ENCODE measurements at regions not wholly inside any gene's neighbourhood (a gene's known extent, or its start where the extent isn't known, plus 50 kb on each side); places are given as distances from the start of the nearest gene placed in this dataset.

DNA sequence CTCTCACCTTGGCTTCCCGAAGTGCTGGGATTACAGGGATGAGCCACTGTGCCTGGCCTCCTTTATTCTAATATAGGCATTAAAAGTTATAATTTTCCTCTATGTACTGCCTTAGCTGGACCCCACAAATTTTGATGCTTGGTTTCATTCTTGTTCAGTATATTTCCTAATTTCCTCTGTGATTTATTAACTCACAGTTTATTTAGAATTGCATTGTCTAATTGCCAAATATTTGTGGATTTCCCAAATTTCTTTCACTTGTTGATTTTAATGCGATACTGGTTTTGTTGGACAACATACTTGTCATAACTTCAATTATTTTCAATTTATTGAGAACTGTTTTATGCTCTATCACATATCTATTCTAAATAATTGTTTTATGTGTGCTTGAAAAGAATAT lies 366.0 kb downstream of the OMA1 start:
- TF ChIP-seq, protein P1, sequence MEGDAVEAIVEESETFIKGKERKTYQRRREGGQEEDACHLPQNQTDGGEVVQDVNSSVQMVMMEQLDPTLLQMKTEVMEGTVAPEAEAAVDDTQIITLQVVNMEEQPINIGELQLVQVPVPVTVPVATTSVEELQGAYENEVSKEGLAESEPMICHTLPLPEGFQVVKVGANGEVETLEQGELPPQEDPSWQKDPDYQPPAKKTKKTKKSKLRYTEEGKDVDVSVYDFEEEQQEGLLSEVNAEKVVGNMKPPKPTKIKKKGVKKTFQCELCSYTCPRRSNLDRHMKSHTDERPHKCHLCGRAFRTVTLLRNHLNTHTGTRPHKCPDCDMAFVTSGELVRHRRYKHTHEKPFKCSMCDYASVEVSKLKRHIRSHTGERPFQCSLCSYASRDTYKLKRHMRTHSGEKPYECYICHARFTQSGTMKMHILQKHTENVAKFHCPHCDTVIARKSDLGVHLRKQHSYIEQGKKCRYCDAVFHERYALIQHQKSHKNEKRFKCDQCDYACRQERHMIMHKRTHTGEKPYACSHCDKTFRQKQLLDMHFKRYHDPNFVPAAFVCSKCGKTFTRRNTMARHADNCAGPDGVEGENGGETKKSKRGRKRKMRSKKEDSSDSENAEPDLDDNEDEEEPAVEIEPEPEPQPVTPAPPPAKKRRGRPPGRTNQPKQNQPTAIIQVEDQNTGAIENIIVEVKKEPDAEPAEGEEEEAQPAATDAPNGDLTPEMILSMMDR (conservative IDR thresholded peaks at IDR 0.05): no peak
- no peak for TF ChIP-seq EZH2 (IDR thresholded peaks at IDR 0.05; ENCODE audit: low read depth)

Data from PC-9 (cell line).